ENCODE measurements at regions not wholly inside any gene's neighbourhood (a gene's known extent, or its start where the extent isn't known, plus 50 kb on each side); places are given as distances from the start of the nearest gene placed in this dataset.

DNA sequence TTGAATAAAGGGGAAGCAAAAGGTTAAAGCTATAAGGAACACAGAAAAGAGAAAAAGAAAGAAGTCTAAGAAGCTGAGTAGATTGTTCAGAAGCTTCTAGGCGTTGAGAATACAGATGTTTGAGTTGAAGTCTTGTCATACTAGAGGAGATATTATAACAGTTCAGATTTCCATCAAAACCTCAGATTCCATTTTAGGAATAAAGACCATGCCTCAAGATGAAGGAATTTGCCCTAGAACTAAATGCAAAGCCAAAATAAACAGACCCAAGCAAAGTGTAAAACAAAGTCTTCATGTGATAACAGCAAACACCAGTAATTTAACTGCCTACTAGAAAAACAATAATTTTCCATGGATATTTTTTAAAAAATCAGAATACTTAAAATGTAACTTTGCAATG is 476.5 kb upstream of the POT1 start:
- no peaks in the 10 kb centered on the region for H4K20me1 ChIP-seq (ENCODE audit: low read depth, low read length)
- no peaks in the 10 kb centered on the region for H3F3A ChIP-seq (ENCODE audit: insufficient read depth)
- H3K9ac ChIP-seq (ENCODE audit: low read length) = no peak overlapping the region
- no peaks in the 10 kb centered on the region for H3K79me2 ChIP-seq (ENCODE audit: insufficient read depth, low read length)
- no peaks in the 10 kb centered on the region for H3K36me3 ChIP-seq (ENCODE audit: low read length)
- H3K4me2 ChIP-seq (ENCODE audit: low read depth, low read length, poor library complexity, severe bottlenecking) = no peak overlapping the region
- no peak overlapping the region for H3K27ac ChIP-seq (ENCODE audit: low read depth, low read length)
- H3K4me3 ChIP-seq (ENCODE audit: insufficient read depth, low read length, poor library complexity, severe bottlenecking) = no peak overlapping the region
- no peaks in the 10 kb centered on the region for H3K27me3 ChIP-seq (ENCODE audit: low read length)
- TF ChIP-seq, protein P1, sequence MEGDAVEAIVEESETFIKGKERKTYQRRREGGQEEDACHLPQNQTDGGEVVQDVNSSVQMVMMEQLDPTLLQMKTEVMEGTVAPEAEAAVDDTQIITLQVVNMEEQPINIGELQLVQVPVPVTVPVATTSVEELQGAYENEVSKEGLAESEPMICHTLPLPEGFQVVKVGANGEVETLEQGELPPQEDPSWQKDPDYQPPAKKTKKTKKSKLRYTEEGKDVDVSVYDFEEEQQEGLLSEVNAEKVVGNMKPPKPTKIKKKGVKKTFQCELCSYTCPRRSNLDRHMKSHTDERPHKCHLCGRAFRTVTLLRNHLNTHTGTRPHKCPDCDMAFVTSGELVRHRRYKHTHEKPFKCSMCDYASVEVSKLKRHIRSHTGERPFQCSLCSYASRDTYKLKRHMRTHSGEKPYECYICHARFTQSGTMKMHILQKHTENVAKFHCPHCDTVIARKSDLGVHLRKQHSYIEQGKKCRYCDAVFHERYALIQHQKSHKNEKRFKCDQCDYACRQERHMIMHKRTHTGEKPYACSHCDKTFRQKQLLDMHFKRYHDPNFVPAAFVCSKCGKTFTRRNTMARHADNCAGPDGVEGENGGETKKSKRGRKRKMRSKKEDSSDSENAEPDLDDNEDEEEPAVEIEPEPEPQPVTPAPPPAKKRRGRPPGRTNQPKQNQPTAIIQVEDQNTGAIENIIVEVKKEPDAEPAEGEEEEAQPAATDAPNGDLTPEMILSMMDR (IDR thresholded peaks at IDR 0.05; ENCODE audit: insufficient read depth, low read length, poor library complexity, severe bottlenecking) = no peak
- no peak for TF ChIP-seq EZH2phosphoT487 (conservative IDR thresholded peaks at IDR 0.05; ENCODE audit: low read length)
- H3K9me3 ChIP-seq (ENCODE audit: insufficient read depth, low read length) = no peaks in the 10 kb centered on the region
- H3K9me2 ChIP-seq (replicated peaks; ENCODE audit: insufficient read depth, low read length) = no peaks in the 10 kb centered on the region
- no peak overlapping the region for H2AFZ ChIP-seq (ENCODE audit: low read depth, low read length, severe bottlenecking)

DNA sequence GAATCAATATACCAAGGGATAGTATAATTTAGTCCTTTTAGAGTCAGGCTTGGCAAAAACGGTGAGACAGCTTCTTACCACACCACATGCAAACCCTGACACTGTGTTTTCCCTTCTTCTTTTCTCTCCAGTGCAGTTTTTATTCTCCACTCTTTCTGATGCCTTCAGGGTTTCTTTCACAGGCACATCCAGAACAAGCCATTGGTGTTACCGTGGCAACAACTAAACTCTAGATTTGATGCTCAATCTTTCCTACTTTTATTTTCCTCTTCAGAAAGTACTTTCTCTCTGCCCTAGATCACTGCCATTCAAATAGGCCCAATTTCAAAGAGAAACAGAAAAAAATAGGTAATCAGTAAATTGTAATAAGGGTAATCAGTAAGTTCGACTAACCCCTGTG is 469.8 kb upstream of the POT1 start:
- no peaks in the 10 kb centered on the region for H3F3A ChIP-seq (ENCODE audit: insufficient read depth)
- no peak overlapping the region for H2AFZ ChIP-seq (ENCODE audit: low read depth, low read length, severe bottlenecking)
- no peak overlapping the region for H3K9ac ChIP-seq (ENCODE audit: low read length)
- no peak overlapping the region for H3K27ac ChIP-seq (ENCODE audit: low read depth, low read length)
- H3K4me2 ChIP-seq (ENCODE audit: low read depth, low read length, poor library complexity, severe bottlenecking) = no peak overlapping the region
- TF ChIP-seq, protein P1 (IDR thresholded peaks at IDR 0.05; ENCODE audit: insufficient read depth, low read length, poor library complexity, severe bottlenecking) = no peak
- no peak for TF ChIP-seq EZH2phosphoT487 (conservative IDR thresholded peaks at IDR 0.05; ENCODE audit: low read length)
- no peaks in the 10 kb centered on the region for H3K79me2 ChIP-seq (ENCODE audit: insufficient read depth, low read length)
- H4K20me1 ChIP-seq (ENCODE audit: low read depth, low read length) = no peaks in the 10 kb centered on the region
- no peaks in the 10 kb centered on the region for H3K9me2 ChIP-seq (replicated peaks; ENCODE audit: insufficient read depth, low read length)
- no peaks in the 10 kb centered on the region for H3K36me3 ChIP-seq (ENCODE audit: low read length)
- H3K27me3 ChIP-seq (ENCODE audit: low read length) = no peaks in the 10 kb centered on the region
- H3K4me3 ChIP-seq (ENCODE audit: insufficient read depth, low read length, poor library complexity, severe bottlenecking) = no peak overlapping the region
- H3K9me3 ChIP-seq (ENCODE audit: insufficient read depth, low read length) = no peaks in the 10 kb centered on the region

DNA sequence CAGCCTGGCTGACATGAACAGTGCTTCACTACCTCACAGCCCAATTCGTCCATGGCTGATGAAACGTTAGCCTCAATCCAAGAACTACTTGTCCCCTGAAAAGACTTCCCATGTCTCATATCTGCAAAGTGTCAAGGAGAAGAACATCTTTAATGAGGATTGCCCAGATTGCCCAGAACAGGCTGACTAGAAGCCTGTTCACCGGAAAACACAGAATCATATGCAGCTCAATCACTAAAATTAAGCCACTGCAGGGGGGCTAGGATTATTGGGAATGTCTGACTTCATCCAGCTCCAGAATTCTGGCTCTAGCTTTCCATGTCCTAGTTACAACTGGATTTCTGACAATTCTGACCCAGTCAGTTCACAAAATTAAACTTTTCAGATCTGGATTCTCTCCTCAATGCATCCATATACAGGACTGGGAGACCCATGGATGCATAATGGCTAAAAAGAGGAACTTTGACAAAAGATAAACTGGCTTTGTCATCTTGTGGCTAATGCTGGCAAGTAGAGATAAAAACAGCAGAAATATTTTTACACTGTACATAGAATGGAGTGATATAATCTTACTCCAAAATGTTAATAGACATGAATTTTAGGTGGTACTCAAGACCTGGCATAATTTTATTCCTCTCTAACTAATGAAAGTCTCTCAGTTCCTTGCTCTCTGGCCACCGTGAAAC is 467.0 kb upstream of the POT1 start:
- Histone ChIP-seq H3K4me2 (ENCODE audit: low read depth, low read length, poor library complexity, severe bottlenecking) (no peak overlapping the region), H3K9me3 (ENCODE audit: insufficient read depth, low read length) (no peaks in the 10 kb centered on the region), H2AFZ (ENCODE audit: low read depth, low read length, severe bottlenecking) (no peak overlapping the region), H3K4me3 (ENCODE audit: insufficient read depth, low read length, poor library complexity, severe bottlenecking) (no peak overlapping the region), H3K9me2 (replicated peaks; ENCODE audit: insufficient read depth, low read length) (no peaks in the 10 kb centered on the region), H3K36me3 (ENCODE audit: low read length) (no peaks in the 10 kb centered on the region), H3K9ac (ENCODE audit: low read length) (no peak overlapping the region), H3K27me3 (ENCODE audit: low read length) (no peaks in the 10 kb centered on the region), H3K27ac (ENCODE audit: low read depth, low read length) (no peak overlapping the region), H3F3A (ENCODE audit: insufficient read depth) (no peaks in the 10 kb centered on the region), H4K20me1 (ENCODE audit: low read depth, low read length) (no peaks in the 10 kb centered on the region), H3K79me2 (ENCODE audit: insufficient read depth, low read length) (no peaks in the 10 kb centered on the region)
- TF ChIP-seq, protein P1 (IDR thresholded peaks at IDR 0.05; ENCODE audit: insufficient read depth, low read length, poor library complexity, severe bottlenecking) = no peak
- TF ChIP-seq EZH2phosphoT487 (conservative IDR thresholded peaks at IDR 0.05; ENCODE audit: low read length) = no peak
